HTR-8/SVneo (cell line): ENCODE measurements at regions not wholly inside any gene's neighbourhood (a gene's known extent, or its start where the extent isn't known, plus 50 kb on each side); places are given as distances from the start of the nearest gene placed in this dataset.

ENCODE experiments used
- DNase-seq: peaks from one replicate; pipeline ENCODE4 v3.0.0; 2011; ENCODE audit warnings: low spot score, mixed read lengths; ENCODE audit not compliant: insufficient read length
- FAIRE-seq: peaks from 2 replicates; lab custom pipeline; 2011; peaks lifted over from hg19 to GRCh38; lab: Jason Lieb, UNC

DNA sequence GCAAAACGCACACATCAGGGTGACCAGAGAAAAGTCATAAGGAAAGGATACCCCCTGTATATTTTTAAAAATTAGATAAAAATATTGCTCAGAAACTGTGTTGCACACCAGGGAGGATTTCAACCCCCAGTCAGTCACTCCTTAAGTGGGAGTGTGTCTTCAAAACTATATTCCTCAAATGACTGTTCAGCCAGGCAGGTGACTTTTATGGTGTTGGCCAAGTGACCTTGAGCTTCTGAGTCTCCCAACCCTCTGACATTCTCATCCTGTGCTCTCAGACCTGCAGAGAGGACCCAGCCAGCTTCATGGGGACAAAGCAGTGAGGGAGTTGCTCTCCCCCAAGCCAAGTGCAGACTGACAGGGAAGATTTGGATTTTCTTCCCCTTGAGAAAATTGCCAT is 311.9 kb upstream of the JARID2 start:
- DNase-seq (no peak), FAIRE-seq (no peak)

DNA sequence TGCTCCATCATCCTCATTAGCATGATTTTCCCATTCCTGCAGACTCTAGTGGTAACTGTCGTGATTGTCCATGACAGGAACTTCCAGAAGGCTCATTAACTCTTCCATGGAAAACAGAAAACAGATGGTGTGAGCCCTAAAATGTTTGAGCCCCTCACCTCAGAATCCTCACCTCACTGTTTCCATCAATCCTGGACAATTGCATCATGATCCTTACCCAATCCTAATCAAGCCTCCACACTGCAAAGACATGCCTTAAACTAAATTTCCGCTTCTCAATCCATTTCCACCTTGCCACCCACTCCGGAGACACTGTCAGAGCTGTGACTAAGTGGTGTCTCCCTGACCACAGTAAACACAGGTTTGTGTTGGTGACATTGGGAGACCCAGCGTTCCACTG is 311.0 kb upstream of the JARID2 start:
- FAIRE-seq (no peak), DNase-seq (no peak)

DNA sequence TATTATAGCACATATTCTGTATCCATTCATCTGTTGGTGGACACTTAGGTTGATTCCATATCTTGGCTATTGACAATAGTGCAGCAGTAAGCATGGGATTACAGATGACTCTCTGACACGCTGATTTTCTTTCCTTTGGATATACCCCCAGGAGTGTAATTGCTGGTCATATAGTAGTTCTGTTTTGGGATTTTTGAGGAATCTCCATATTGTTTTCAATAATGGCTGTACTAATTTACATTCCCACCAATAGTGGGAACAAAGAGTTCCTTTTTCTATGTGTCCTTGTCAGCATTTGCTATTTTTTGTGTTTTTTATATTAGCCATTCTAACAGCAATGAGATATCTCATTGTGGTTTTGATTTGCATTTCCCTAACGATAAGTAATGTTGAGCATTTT is 309.0 kb upstream of the JARID2 start:
- no peak for FAIRE-seq

DNA sequence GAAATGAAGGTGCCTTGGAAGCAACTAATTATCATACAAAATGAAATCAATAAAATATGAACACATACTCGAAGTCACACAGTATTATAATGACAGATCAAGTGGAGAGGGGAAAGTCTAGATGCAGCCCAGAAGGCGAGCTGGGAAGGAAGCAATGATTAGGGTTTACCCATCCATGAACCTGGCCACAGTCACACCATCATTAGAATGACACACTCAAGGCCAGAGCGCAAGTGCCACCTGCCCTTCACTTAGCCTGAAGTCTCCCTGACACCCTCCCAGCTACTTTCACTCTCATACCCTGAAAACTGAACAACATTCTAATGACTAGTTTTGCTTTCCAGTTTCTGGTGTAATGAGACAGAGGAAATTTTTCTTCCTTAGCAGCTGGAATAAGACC is 302.8 kb upstream of the JARID2 start:
- DNase-seq, result no peak
- FAIRE-seq, result no peak

More for the DNA sequence above, 309.0 kb upstream of the JARID2 start:
- no peak for DNase-seq

DNA sequence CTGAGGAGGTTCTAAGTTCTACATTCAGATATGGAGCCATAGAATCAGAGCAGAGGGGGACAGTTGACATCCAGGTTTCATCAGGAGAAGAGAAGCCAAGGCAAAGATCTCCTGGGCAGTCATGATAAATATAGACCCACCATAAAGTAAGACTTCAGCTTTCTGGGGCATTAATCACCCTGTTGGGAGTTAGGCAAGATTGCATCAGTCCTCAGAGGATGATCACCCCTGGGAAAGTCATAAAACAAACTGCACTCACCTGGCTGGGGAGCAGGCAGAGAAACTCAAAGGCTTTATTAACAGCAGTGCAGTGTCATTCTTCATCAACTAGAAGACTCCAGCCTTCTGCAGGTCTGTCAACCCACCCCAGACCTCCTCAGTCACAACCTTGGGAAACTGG is 301.3 kb upstream of the JARID2 start:
- no peak for DNase-seq

DNA sequence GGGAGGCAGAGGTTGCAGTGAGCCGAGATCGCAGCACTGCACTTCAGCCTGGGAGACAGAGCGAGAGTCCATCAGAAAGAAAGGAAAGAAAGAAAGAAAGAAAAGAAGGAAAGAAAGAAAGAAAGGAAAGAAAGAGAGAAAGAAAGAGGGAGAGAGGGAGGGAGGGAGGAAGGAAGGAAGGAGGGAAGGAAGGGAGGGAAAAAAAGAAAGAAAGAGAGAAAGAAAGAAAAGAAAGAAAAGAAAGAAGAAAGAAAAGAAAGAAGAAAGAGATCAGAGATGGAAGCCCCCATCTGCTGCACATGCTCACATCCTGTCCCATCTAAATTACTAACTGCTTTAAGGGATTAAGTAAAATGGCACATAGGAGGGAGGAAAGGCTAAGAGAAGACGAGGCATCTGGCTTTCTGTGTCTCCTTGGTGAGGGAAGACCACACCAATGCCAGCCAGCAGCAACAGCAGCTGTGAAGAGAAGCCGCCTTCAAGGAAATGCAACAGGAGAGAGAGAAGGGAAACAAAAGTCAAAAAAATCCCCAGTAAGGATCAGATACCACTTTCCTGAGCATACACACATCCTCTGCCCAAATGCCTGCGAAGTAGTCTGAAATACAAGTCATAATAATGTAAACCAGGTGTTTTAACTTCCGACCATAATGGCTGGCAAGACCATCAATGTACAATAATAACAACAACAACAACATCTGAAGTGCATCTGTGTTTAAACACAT is 300.2 kb upstream of the JARID2 start:
- DNase-seq (no peak), FAIRE-seq (no peak)

More for the DNA sequence above, 301.3 kb upstream of the JARID2 start:
- no peak for FAIRE-seq

DNA sequence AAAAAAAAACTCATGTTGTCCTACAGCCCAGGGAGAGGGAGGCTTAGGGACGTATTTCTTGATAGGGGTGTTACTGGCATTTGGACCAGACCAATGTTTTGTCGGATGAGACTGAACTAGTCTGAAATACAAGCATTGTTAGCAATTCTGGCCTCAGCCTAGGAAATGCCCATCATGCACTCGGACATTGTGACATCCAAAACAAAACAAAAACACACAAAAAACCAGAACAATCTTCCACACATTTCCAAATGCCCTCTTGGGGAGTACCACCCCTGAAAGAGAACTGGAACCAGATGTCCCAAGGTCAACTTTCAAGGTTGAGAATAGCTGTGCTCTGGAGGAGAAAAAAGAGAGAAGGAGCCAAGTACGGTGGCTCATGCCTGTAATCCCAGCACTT is 299.1 kb upstream of the JARID2 start:
- no peak for DNase-seq
- FAIRE-seq, result no peak

DNA sequence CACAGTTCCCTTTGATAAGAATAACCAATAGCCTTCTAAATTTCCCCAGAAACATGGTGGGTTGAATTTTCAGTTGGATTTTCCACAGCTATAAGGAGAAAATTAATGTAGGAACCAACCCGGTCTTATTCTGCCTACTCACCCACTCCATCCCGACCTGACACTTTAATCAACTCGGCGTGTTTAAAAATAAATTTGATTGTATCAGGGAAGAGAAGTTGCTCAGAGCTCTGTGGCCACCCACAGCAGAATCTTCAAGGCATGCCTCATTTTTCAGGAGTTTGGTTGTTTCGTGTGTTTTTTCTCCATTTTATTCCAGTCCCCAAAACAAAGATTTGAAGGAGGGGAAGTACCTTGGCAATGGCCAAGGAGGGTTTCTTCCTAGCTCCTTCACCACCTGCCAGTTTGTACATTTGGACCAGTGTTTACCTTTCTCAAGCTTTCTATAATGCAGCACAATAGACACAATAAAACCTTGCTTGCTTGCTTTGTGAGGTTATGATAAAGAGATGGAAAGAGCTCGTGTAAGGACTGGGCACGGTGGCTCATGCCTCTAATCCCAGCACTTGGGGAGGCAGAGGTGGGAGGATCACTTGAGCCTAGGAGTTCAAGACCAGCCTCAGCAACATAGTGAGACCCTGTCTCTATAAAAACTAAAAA is 297.2 kb upstream of the JARID2 start:
- DNase-seq (no peak), FAIRE-seq (no peak)

DNA sequence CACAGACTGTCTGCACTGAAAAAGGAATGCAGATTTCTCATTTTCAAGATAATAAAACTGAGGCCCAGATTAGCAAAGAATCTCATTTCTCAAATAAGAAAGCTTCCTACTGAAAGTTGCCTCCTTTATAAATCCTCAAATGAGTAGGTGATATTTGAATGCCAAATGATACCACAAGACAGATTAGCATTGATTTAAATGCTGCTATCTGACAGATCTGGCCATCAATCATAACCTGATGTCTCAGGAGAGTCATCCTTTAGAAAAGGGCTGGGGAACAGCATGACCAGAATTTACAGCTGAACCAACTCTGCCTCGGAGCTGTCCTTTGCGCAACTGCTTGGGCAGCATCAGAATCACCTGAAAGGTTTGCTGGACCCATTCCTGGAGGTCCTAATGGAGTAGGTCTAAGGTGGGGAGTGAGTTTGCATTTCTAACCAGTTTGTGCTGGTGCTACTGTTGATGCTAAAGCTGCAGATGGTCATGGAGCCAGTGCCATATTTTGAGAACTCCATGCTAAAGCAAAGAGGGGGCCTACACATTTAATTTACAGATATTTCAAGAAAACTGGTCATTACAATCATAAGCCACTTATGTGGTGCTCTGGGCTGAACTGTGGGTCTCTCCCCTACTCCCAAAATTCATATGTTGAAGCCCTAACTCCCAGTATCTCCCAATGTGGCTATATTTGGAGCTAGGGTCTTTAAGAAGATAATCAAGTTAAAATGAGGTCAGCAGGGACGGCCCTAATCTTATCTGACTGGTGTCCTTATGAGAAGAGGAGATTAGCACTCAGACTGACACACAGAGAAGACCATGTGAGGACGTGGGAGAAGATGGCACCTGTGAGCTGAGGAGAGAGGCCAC is 295.5 kb upstream of the JARID2 start:
- FAIRE-seq (no peak), DNase-seq (no peak)

DNA sequence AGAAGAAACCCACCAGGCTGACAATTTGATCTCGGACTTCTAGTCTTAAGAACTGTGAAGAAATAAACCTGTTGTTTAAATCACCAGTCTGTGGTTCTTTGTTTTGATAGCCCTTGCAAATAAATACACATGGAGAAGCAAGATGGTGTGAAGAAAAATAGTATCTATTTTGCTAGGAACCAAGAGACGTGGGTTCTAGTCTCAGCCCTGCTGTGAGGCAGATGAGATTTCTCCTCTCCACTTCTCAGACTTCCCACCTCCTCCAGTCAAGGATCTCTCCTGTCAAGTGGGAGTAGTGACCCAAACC is 294.9 kb upstream of the JARID2 start:
- no peak for FAIRE-seq
- DNase-seq, result no peak

DNA sequence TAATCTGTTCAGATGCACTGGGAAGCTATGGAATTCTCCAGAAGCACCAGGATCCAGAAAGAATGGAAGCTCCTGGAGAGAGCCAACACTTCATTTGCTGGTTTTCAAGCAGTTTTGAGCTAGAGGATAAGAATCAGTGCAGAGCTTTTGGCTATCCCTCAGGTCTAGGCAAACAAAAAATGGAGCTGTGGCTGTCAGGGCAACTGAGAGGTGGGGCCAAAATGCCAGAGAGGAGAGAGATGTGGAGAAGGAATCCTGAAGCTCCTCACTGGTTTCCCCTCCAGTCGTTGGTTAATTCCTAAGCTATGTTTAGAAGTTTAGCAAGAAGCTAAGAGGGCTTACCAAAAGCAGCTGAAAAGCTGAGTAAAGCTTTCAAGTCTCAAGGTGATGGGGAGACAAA is 294.2 kb upstream of the JARID2 start:
- FAIRE-seq (no peak), DNase-seq (no peak)

DNA sequence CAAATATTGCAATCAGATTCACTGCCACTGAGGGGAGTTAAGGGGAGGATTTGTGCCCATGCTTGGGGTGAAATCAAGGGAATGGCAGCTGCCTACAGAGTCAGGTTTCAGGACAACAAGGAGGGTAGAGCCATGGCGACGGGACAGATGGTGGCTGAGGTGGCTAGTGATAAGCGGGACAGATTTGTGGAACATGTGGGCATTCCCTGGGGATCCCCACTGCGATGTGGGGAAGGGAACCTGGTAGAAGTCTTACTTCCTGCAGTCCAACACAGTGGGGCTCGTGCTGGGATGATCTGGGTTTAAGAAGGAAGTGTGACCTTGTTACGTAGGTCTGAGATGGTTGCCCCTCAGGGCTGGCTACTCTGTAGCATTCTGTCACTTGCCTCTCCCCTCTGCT is 292.0 kb upstream of the JARID2 start:
- DNase-seq (no peak), FAIRE-seq (no peak)

DNA sequence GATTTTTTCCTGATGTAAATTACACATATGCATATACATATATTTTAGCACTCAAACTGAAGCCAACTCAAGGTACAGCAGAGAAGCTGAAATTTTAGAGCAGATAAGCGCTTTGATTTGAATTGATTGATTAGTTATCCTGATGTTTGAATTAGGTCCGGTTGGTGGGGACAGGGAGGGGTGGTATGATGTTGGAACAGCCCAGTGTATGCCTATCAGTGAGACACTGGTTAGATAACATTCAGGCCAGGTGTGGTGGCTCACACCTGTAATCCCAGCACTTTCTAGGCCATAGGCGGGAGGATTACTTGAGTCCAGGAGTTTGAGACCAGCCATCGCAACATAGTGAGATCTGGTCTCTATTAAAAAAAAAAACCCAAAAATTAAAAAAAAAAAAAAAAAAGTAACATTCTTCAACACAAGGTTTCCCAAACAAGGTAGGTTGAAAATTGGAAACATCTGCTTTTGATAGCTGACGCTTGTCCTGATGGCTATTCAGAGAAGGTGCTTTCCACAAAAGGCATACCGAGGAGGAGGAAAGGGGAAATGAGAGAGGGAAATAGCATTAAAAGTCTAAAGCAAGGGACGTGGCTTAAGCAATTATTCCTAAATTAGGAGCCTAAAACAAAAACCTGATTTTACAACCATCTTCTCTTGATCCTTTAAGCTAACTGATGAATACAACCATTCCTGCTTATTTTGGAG is 288.4 kb upstream of the JARID2 start:
- no peak for DNase-seq
- no peak for FAIRE-seq

DNA sequence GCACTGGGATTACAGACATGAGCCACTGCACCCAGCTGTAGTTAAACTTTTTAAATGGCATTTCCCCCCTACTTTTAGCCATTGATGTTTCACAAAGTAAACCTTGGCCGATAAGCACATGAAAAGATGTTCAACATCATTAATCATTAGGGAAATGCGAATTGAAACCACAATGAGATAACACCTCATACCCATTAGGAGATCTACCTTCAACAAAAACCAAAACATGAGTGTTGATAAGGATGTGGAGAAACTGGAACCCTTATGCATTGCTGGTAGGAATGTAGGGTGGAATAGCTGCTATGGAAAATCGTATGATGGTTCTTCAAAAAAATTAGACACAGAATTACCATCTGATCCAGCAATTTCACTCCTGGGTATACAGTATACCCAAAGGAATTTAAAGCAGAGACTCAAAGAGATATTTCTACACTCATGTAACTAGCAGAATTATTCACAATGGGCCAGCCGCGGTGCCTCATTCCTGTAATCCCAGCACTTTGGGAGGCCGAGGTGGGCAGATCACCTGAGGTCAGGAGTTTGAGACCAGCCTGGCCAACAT is 286.5 kb upstream of the JARID2 start:
- FAIRE-seq (no peak), DNase-seq (no peak)

DNA sequence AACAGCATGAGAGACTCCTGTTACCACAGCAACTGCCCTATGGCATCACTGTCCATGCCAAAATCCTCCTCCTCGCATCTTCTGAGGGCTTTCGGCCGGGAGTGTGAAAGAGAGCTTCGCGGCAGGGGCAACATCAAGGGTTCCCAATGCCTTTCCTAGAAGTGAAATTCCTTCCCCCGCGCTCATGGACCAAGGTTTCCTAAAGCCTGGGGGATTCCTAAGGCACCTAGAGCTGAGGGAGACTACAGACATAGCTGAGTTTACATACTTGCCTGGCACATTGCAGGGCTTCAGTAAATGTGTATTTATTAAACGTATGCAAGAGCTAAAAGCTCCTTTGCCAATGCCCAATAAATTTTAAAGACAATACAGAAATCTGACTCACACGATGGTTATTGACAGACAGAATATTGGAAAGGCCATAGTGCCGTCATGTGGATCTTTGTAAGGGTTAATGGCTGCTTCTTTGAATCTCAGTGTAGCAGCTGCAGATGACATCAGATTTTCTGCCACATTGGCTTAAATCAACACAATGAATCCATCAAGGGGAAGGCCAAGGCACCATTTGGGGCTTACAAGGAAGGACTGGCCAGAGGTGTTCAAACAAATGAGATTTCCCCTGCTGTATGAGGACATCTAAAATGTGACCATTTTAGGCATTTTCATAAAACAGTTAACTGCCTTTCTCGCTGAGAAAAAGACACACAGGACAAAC is 281.2 kb upstream of the JARID2 start:
- FAIRE-seq (no peak), DNase-seq (no peak)

DNA sequence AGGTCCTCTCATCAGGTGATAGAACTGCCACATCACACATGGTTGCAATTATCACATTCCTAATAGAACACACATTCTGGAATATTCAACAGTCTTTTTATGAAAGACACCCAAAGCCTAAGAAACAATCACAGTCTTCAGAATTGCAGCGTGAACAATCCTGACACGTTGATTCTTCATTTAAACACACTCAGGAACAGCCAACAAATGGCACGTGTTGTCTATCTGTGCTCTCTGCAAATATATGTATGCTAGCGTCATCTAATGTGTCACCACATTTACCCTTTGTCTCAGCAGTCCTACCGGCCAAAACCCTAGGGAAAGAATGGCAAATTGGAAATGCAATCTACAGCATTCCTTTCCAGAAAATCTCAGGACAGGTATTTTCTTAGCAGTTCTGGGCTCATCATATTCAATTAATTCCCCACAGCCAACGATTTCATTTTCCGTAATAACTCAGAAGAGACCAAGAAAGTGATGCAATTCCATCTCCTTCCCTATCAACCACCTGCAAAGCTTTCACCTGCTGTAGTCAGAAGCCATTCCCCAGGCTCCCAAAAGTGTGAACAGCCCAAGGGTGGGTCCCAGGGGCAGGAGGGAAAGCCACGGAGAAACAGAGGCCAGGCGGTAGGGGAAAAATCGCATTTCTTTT is 280.3 kb upstream of the JARID2 start:
- DNase-seq (no peak), FAIRE-seq (no peak)

DNA sequence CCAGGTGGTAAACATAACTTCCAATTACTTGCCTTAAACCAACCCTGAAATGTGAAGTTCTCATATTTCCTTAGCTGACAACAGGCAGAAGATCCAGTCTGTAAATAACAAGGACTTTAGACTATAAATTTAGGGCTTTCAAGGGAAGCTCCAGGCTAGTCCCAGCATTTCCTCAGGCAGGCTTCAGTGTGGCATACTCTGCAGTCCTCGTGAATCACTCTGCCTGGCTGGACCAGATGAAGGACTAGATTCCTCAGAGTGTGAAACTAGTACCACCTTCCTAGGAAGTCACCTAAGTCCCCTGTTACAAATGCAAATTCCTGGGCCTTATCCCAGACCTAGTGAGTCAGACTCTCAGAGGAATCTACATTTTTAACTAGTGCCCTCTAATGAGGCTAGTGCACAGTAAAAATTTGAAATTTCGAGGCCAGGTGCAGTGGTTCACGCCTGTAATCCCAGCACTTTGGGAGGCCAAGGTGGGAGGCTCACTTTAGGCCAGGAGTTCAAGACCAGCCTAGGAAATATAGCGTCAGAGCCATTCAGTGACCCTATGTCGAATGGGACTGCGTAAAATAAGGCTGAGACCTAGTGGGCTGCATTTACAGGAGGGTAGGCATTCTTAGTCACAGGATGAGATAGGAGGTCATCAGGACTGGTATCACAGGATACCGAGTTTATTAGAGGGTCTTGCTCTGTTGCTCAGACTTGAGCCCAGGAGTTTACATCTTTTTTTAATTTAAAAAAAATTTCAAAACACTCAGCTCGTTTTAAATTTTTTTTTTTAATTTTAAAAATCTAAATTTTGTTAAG is 279.6 kb upstream of the JARID2 start:
- no peak for FAIRE-seq
- DNase-seq, result no peak

DNA sequence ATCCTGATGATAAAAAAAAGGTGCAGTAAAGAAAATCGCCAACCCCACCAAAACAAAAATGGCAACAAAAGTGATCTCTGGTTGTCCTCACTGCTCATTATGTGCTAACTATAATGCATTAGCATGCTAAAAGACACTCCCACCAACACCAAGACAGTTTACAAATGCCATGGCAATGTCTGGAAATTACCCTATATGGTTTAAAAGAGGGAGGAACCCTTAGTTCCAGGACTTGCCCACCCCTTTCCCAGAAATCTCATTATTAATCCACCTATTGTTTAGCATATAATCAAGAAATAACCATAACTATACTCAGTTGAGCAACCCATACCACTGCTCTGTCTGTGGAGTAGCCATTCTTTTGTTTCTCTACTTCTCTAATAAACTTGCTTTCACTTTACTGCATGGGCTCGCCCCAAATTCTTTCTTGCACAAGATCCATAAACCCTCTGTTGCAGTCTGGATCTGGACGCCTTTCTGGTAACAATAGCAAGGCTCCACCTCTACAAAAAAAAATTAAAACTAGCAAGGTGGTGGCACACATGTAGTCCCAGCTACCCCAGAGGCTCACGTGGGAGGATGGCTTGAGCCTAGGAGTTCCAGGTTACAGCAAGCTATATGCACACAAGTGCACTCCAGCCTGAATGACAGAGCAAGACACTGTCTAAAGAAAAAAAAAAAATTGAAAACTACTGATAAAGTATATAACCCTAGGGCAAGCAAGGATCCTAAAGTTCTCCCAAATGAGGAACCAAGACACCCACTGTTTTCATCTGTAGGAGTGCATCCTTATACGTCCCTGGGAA is 278.8 kb upstream of the JARID2 start:
- DNase-seq (no peak), FAIRE-seq (no peak)
